ENCODE measurements at regions not wholly inside any gene's neighbourhood (a gene's known extent, or its start where the extent isn't known, plus 50 kb on each side); places are given as distances from the start of the nearest gene placed in this dataset.

GRCh38 chr2:11103984-11104793 is 51.1 kb upstream of the SLC66A3 start:
- H3K27ac ChIP-seq: no peak overlapping the region
- H3K4me1 ChIP-seq: no peaks in the 10 kb centered on the region
- TF ChIP-seq POLR2AphosphoS5 (IDR thresholded peaks at IDR 0.05; ENCODE audit: insufficient read depth in 1 of 2, low read depth in 1 of 2): no peak
- peak in 1 of 3 experiments; percentile 25 for TF ChIP-seq CTCF (IDR thresholded peaks at IDR 0.05)
- DNase-seq (ENCODE audit: extremely low spot score in 2 of 2): peak; percentile 62 to 79
- H3K4me3 ChIP-seq: no peak overlapping the region
- no peaks in the 10 kb centered on the region for H3K27me3 ChIP-seq
- intact Hi-C loops (cut with DNase I): no loop called here
- H3K9me3 ChIP-seq: no peaks in the 10 kb centered on the region
- no peaks in the 10 kb centered on the region for H3K36me3 ChIP-seq

GRCh38 chr2:11104794-11105660 is 50.2 kb upstream of the SLC66A3 start:
- no peaks in the 10 kb centered on the region for H3K27me3 ChIP-seq
- no peaks in the 10 kb centered on the region for H3K9me3 ChIP-seq
- intact Hi-C loops (cut with DNase I): no loop called here

More at GRCh38 chr2:11104794-11105660, 50.2 kb upstream of the SLC66A3 start:
- no peak overlapping the region for H3K4me3 ChIP-seq
- H3K36me3 ChIP-seq: no peaks in the 10 kb centered on the region
- H3K27ac ChIP-seq: no peak overlapping the region
- TF ChIP-seq POLR2A (IDR thresholded peaks at IDR 0.05) (no peak), CTCF (IDR thresholded peaks at IDR 0.05) (no peak), POLR2AphosphoS5 (IDR thresholded peaks at IDR 0.05; ENCODE audit: insufficient read depth in 1 of 2, low read depth in 1 of 2) (no peak)
- DNase-seq (ENCODE audit: extremely low spot score in 2 of 2): peak; percentile 64 to 71
- no peaks in the 10 kb centered on the region for H3K4me1 ChIP-seq
